ENCODE measurements at regions not wholly inside any gene's neighbourhood (a gene's known extent, or its start where the extent isn't known, plus 50 kb on each side); places are given as distances from the start of the nearest gene placed in this dataset.
"Not testable (repeated sequence)": the region's sequence is repeated elsewhere in the genome, so short reads cannot be mapped to it uniquely, and the experiment has no call there.

DNA sequence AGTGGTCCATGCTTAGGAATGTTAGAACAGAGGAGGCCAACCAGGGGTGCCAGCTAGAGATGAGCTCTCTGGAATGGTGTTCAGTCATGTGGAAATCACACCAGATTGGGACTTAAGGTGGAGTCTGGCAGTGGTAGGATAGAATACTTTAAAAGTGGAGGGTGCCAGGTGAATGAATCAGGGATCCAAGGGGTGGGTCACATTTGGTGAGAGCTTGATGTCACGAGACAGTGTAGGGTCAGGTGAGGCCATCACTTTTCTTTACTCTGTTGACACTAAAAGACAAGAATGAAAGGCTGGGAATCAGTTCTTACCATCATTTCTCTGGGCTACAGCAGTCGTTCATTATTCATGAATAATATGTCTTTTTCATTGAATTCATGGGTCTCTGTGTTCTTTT, 73.8 kb upstream of the FAM153A start:
- not testable (repeated sequence) for DNase-seq

DNA sequence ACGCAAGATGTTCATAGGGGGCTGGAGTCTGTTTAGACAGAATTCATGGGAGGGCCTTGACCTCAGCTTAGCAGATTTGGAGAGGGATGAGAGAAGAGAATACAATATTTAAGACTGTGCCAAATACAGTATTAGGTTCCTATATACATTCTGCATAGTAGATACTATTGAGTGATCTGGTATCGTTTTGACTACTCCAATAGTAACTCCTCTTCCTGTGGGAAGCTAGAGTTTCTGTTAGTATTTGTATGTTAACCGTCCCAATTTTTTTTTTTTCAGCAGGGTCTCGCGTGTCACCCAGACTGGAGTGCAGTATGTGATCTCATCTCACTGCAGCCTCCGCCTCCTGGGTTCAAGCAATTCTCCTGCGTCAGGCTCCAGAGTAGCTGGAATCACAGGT, 65.2 kb upstream of the FAM153A start:
- DNase-seq = not testable (repeated sequence)

DNA sequence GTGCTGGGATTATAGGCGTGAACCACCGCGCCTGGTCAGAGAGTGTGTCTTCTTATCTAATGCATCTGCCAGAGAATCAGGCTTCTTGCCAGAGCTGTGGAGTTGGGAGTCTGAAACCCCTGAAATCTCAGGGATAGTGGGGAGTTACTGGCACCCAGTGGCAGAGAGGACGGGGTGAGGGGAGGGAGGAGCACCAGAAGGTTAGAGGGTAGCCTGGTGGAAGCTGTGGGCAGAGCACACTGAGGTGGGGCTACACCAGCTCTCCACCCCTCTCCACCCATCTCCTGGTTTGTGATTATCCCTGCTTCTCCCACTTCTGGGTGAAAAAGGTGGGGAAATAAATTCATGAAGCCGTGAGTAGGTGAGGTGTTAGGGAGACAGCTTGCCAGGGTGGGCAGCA, 63.9 kb upstream of the FAM153A start:
- DNase-seq = peak; percentile 28

DNA sequence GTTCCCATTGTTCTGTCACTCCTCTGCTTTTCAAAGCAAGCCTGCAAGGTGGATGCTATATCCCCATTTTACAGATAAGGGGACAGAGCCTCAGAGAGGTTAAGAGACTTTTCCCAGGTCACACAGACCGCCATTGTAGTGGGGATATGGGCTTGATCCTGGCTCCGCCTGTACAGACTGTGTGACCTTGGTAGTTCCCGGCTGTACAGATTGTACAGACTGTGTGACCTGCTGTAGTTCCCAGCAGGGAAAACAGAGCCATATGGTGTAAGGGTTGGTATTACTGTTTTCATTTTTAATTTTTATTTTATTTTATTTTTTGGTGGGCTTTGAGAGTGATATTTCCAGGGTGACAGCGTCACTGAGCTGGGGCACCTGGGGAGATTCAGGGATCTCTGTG, 63.2 kb upstream of the FAM153A start:
- not testable (repeated sequence) for DNase-seq

DNA sequence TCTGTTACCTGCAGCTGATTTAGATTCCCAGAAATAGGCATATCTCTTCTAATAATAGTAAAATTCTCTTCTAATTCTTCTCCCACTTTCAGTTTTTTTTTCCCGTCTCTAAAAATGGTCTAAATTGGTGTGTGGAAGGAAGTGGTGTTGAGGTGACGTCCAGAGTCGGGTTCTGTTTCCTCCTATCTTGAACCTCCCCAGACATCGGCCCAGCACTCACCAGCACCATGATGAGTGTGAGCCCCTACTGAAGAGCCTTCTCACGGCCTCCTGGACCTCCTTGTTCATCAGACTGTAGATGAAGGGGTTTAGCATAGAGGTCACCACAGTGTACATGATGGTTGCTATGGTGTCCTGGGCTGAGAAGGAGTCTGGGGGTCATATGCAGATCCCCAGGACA, 53.5 kb upstream of the FAM153A start:
- peak; percentile 43 for DNase-seq
